DOHH2 (cell line): ENCODE measurements at regions not wholly inside any gene's neighbourhood (a gene's known extent, or its start where the extent isn't known, plus 50 kb on each side); places are given as distances from the start of the nearest gene placed in this dataset.

Source experiments
- H3F3A ChIP-seq: fragments of 200-600 bp; sonication (generic), shearing (Covaris generic); 2 replicates; pipeline ENCODE4 v1.6.0; 2016; ENCODE audit warnings: antibody characterized with exemption, mild to moderate bottlenecking; ENCODE audit not compliant: control insufficient read depth, insufficient read depth
- H3K27ac ChIP-seq: fragments of 200-600 bp; sonication (generic); 2 replicates; pipeline ENCODE4 v1.5.1; 2014; ENCODE audit warnings: low read depth, mild to moderate bottlenecking, low read length, moderate library complexity
- H3K27me3 ChIP-seq: fragments of 200-600 bp; sonication (generic); 2 replicates; pipeline ENCODE4 v1.6.1; 2014; ENCODE audit warnings: mild to moderate bottlenecking, low read length, mixed read lengths; ENCODE audit not compliant: control insufficient read depth
- H3K36me3 ChIP-seq: fragments of 200-600 bp; sonication (generic); 2 replicates; pipeline ENCODE4 v1.6.1; 2014; ENCODE audit warnings: mild to moderate bottlenecking, low read length, moderate library complexity, mixed read lengths; ENCODE audit not compliant: control insufficient read depth
- H3K4me1 ChIP-seq: fragments of 200-600 bp; sonication (generic); 2 replicates; pipeline ENCODE4 v1.6.1; 2014; ENCODE audit warnings: mild to moderate bottlenecking, low read length, mixed read lengths; ENCODE audit not compliant: control insufficient read depth
- H3K4me2 ChIP-seq: fragments of 200-600 bp; sonication (generic); 2 replicates; pipeline ENCODE4 v1.6.0; 2014; ENCODE audit warnings: mild to moderate bottlenecking, low read length, moderate library complexity
- H3K4me3 ChIP-seq: fragments of 200-600 bp; sonication (generic); 2 replicates; pipeline ENCODE4 v1.5.1; 2014; ENCODE audit warnings: mild to moderate bottlenecking, low read length, mixed read lengths
- H3K79me2 ChIP-seq: fragments of 200-600 bp; sonication (generic); 2 replicates; pipeline ENCODE4 v1.6.1; 2014; ENCODE audit warnings: mild to moderate bottlenecking, low read length, mixed read lengths; ENCODE audit not compliant: control insufficient read depth
- H3K9me2 ChIP-seq: fragments of 200-600 bp; sonication (generic); replicated peaks from 2 replicates; pipeline ENCODE4 v1.6.1; 2014; ENCODE audit warnings: mild to moderate bottlenecking, low read length, mixed read lengths; ENCODE audit not compliant: control insufficient read depth
- H3K9me3 ChIP-seq: fragments of 200-600 bp; sonication (generic); 2 replicates; pipeline ENCODE4 v1.6.1; 2014; ENCODE audit warnings: antibody characterized with exemption, low read length, mixed read lengths; ENCODE audit not compliant: control insufficient read depth, insufficient read depth
- H4K20me1 ChIP-seq: fragments of 200-600 bp; sonication (generic); 2 replicates; pipeline ENCODE4 v1.6.0; 2014; ENCODE audit warnings: low read depth, mild to moderate bottlenecking, antibody characterized with exemption, low read length, moderate library complexity; ENCODE audit not compliant: control insufficient read depth, insufficient read depth
- EZH2phosphoT487 ChIP-seq: fragments of 200-600 bp; sonication (generic); IDR thresholded peaks from 2 replicates; pipeline ENCODE4 v1.6.1; 2017; ENCODE audit warnings: borderline replicate concordance, mild to moderate bottlenecking, antibody characterized with exemption, low read length, moderate library complexity, mixed read lengths
- TF ChIP-seq, protein P1 (sequence below): fragments of 200-600 bp; sonication (generic); IDR thresholded peaks from one replicate; pipeline ENCODE4 v1.5.1; 2014; ENCODE audit warnings: antibody characterized with exemption, mild to moderate bottlenecking, low read depth, low read length; ENCODE audit not compliant: poor library complexity, severe bottlenecking

DNA sequence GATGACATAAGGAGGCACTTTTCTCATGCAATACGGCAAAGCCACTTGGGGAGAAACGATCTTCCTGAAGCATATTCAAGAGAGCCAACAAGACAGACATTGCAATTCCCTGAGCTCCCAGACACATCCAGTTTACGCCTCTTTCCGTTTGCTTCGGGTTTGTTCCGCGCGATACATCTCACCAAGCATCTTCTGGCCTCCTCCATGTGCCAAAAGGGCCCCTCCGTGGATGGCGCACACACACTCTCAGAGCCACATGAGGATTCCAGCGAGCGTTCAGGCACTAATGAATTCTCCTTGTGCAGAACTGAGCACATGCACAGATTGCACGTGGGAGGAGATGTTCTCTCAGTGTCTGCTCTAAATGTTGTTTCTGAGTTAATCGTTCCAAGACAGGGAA lies 146.7 kb upstream of the SHISA6 start:
- H3K9me2 ChIP-seq: no peaks in the 10 kb centered on the region
- no peak for TF ChIP-seq EZH2phosphoT487
- TF ChIP-seq, protein P1, sequence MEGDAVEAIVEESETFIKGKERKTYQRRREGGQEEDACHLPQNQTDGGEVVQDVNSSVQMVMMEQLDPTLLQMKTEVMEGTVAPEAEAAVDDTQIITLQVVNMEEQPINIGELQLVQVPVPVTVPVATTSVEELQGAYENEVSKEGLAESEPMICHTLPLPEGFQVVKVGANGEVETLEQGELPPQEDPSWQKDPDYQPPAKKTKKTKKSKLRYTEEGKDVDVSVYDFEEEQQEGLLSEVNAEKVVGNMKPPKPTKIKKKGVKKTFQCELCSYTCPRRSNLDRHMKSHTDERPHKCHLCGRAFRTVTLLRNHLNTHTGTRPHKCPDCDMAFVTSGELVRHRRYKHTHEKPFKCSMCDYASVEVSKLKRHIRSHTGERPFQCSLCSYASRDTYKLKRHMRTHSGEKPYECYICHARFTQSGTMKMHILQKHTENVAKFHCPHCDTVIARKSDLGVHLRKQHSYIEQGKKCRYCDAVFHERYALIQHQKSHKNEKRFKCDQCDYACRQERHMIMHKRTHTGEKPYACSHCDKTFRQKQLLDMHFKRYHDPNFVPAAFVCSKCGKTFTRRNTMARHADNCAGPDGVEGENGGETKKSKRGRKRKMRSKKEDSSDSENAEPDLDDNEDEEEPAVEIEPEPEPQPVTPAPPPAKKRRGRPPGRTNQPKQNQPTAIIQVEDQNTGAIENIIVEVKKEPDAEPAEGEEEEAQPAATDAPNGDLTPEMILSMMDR: no peak
- H3K27me3 ChIP-seq: no peaks in the 10 kb centered on the region
- H4K20me1 ChIP-seq: no peaks in the 10 kb centered on the region
- H3K4me1 ChIP-seq: no peaks in the 10 kb centered on the region
- H3K4me3 ChIP-seq: no peak overlapping the region
- no peak overlapping the region for H3K4me2 ChIP-seq
- no peaks in the 10 kb centered on the region for H3F3A ChIP-seq
- no peak overlapping the region for H3K27ac ChIP-seq
- peaks cover 3% of the 10 kb centered on the region; the same call in 1 of the 2 replicates for H3K9me3 ChIP-seq
- no peaks in the 10 kb centered on the region for H3K79me2 ChIP-seq
- no peaks in the 10 kb centered on the region for H3K36me3 ChIP-seq

DNA sequence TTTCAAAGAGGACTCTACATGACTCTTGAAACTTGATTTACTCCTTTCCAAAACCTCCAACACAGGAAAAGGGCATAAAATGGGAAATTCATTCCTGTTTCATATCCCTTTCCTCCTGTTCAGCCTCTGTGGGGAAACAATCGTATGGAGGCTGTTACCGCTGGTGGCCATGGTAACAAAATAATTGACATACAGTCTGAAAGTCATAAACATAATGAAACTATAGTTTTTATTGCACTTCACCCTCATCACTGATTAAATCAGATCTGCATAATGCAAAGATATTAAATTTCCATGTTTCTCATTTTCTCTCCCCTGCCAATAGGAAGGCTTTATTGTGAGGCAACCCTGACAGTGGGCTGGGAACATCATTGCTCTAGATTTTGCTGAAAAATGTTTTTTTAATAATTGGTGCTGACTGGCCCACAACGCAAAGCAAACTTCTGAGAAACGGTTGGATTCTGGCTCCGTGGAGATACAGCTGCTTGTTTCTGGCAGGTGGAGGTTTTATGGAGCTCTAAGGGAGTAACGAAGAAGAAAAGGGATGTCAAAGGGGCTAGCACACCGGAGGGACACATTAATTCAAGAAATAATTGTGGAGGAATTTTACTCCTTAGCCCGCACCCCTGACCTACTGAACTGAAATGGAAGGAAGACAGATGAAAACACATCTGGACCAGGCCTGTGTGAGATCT lies 154.2 kb upstream of the SHISA6 start:
- Histone ChIP-seq H3K9me2 (no peaks in the 10 kb centered on the region), H3K36me3 (no peaks in the 10 kb centered on the region), H3K9me3 (no peaks in the 10 kb centered on the region), H3K27me3 (no peaks in the 10 kb centered on the region), H3K27ac (no peak overlapping the region), H3K79me2 (no peaks in the 10 kb centered on the region), H3K4me3 (no peak overlapping the region), H3K4me1 (no peaks in the 10 kb centered on the region), H4K20me1 (no peaks in the 10 kb centered on the region), H3K4me2 (no peak overlapping the region), H3F3A (no peaks in the 10 kb centered on the region)
- TF ChIP-seq EZH2phosphoT487: no peak
- TF ChIP-seq, protein P1: no peak

DNA sequence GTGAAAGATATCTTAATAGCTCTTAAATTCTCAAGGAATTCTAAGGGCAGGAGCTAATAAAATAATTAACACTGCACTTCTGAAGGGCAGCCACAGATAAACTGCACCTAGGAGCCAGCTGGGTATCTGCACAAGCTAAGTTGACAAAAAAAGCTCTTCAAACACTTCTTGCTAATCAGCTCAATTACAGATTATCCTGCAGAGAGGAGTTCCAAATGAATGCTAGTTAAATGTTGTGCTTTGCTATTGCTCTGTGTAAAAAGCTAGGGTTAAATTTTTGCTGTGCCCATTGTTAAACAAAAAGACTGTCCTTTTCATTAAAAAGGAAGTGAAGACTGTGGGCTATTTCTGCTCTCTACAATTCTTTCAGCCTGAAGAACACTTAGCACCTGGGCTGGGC lies 158.5 kb upstream of the SHISA6 start:
- Histone ChIP-seq H3K9me3 (no peaks in the 10 kb centered on the region), H4K20me1 (no peaks in the 10 kb centered on the region), H3K79me2 (no peaks in the 10 kb centered on the region), H3F3A (no peaks in the 10 kb centered on the region), H3K4me2 (no peak overlapping the region), H3K4me3 (no peak overlapping the region), H3K9me2 (no peaks in the 10 kb centered on the region), H3K4me1 (no peaks in the 10 kb centered on the region), H3K27me3 (no peaks in the 10 kb centered on the region), H3K27ac (no peak overlapping the region), H3K36me3 (no peaks in the 10 kb centered on the region)
- TF ChIP-seq, protein P1: no peak
- TF ChIP-seq EZH2phosphoT487: no peak
